ENCODE measurements at regions not wholly inside any gene's neighbourhood (a gene's known extent, or its start where the extent isn't known, plus 50 kb on each side); places are given as distances from the start of the nearest gene placed in this dataset.

- H3K4me3 ChIP-seq = no peak overlapping the region
- H3K27me3 ChIP-seq = no peaks in the 10 kb centered on the region
- DNase-seq (ENCODE audit: low spot score in 2 of 2) = no peak
- H3K36me3 ChIP-seq = no peaks in the 10 kb centered on the region
- no peaks in the 10 kb centered on the region for H3K9me3 ChIP-seq
- TF ChIP-seq CTCF (IDR thresholded peaks at IDR 0.05) = no peak
- no peak for TF ChIP-seq POLR2A (IDR thresholded peaks at IDR 0.05)
- no peak for TF ChIP-seq EP300 (IDR thresholded peaks at IDR 0.05)
- TF ChIP-seq POLR2AphosphoS5 (IDR thresholded peaks at IDR 0.05) = no peak
- 77% methylated on average over 2 of the region's 2 CpGs for WGBS
- no peaks in the 10 kb centered on the region for H3K4me1 ChIP-seq
- no peak overlapping the region for H3K27ac ChIP-seq
Observed at GRCh38 chr18:41153871-41154270, 801.2 kb upstream of the PIK3C3 start.

- Histone ChIP-seq H3K4me3 (no peak overlapping the region), H3K4me1 (no peaks in the 10 kb centered on the region), H3K27me3 (no peaks in the 10 kb centered on the region), H3K36me3 (no peaks in the 10 kb centered on the region), H3K27ac (no peak overlapping the region), H3K9me3 (no peaks in the 10 kb centered on the region)
- 52% methylated on average over 2 of the region's 2 CpGs for WGBS
- no peak for DNase-seq (ENCODE audit: low spot score in 2 of 2)
- TF ChIP-seq POLR2AphosphoS5 (IDR thresholded peaks at IDR 0.05) = no peak
Observed at GRCh38 chr18:41150316-41150715, 804.7 kb upstream of the PIK3C3 start.

- Histone ChIP-seq H3K27ac (no peak overlapping the region), H3K4me3 (no peak overlapping the region), H3K4me1 (no peaks in the 10 kb centered on the region), H3K27me3 (no peaks in the 10 kb centered on the region), H3K36me3 (no peaks in the 10 kb centered on the region), H3K9me3 (no peaks in the 10 kb centered on the region)
- DNase-seq (ENCODE audit: low spot score in 2 of 2) = no peak
- TF ChIP-seq CTCF (IDR thresholded peaks at IDR 0.05) = no peak
- no peak for TF ChIP-seq POLR2A (IDR thresholded peaks at IDR 0.05)
- no peak for TF ChIP-seq EP300 (IDR thresholded peaks at IDR 0.05)
- no peak for TF ChIP-seq POLR2AphosphoS5 (IDR thresholded peaks at IDR 0.05)
- WGBS = 77% methylated on average over 1 of the region's 1 CpG
Observed at GRCh38 chr18:41146301-41146700, 808.7 kb upstream of the PIK3C3 start.

- Histone ChIP-seq H3K4me3 (no peak overlapping the region), H3K36me3 (no peaks in the 10 kb centered on the region), H3K9me3 (no peaks in the 10 kb centered on the region), H3K27me3 (no peaks in the 10 kb centered on the region), H3K4me1 (no peaks in the 10 kb centered on the region), H3K27ac (no peak overlapping the region)
- DNase-seq (ENCODE audit: low spot score in 2 of 2) = no peak
- no peak for TF ChIP-seq EP300 (IDR thresholded peaks at IDR 0.05)
- TF ChIP-seq CTCF (IDR thresholded peaks at IDR 0.05) = no peak
- TF ChIP-seq POLR2A (IDR thresholded peaks at IDR 0.05) = no peak
- TF ChIP-seq POLR2AphosphoS5 (IDR thresholded peaks at IDR 0.05) = no peak
Observed at GRCh38 chr18:41145516-41145915, 809.5 kb upstream of the PIK3C3 start.

GRCh38 chr18:41144441-41144840 is 810.6 kb upstream of the PIK3C3 start:
- Histone ChIP-seq H3K4me1 (no peaks in the 10 kb centered on the region), H3K4me3 (no peak overlapping the region), H3K27ac (no peak overlapping the region), H3K36me3 (no peaks in the 10 kb centered on the region), H3K9me3 (no peaks in the 10 kb centered on the region), H3K27me3 (no peaks in the 10 kb centered on the region)
- no peak for TF ChIP-seq POLR2AphosphoS5 (IDR thresholded peaks at IDR 0.05)
- no peak for TF ChIP-seq CTCF (IDR thresholded peaks at IDR 0.05)
- TF ChIP-seq POLR2A (IDR thresholded peaks at IDR 0.05) = no peak
- no peak for TF ChIP-seq EP300 (IDR thresholded peaks at IDR 0.05)
- DNase-seq (ENCODE audit: low spot score in 2 of 2) = no peak
- 87% methylated on average over 1 of the region's 1 CpG for WGBS

- DNase-seq (ENCODE audit: low spot score in 2 of 2) = no peak
- TF ChIP-seq POLR2AphosphoS5 (IDR thresholded peaks at IDR 0.05) = no peak
- H3K9me3 ChIP-seq = no peaks in the 10 kb centered on the region
- H3K4me1 ChIP-seq = no peaks in the 10 kb centered on the region
- no peaks in the 10 kb centered on the region for H3K27me3 ChIP-seq
- H3K4me3 ChIP-seq = no peak overlapping the region
- H3K27ac ChIP-seq = no peak overlapping the region
- no peaks in the 10 kb centered on the region for H3K36me3 ChIP-seq
- 82% methylated on average over 3 of the region's 3 CpGs for WGBS
Observed at GRCh38 chr18:41140506-41140905, 814.5 kb upstream of the PIK3C3 start.
